ENCODE measurements at regions not wholly inside any gene's neighbourhood (a gene's known extent, or its start where the extent isn't known, plus 50 kb on each side); places are given as distances from the start of the nearest gene placed in this dataset.
"Not testable (repeated sequence)": the region's sequence is repeated elsewhere in the genome, so short reads cannot be mapped to it uniquely, and the experiment has no call there.

DNA sequence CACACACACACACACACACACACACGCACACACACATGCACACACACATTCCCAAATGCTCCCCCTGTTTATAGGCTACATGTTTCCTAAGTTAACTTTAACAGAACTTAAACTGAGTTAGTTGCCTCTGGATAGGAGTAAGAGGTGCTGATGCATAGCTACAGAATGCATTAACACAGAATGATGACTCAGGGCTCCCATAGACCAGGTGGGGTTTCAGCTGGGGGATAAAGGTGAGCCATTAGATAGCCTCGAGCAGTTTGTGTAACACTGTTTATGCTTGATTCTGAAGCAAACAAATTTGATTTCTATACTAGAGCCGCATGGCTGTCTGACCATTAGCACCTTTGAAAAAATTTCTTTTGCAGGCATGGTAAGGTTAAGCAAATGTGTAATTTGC lies 741.0 kb downstream of the PLCL1 start:
- no peaks in the 10 kb centered on the region for H3K27me3 Mint-ChIP-seq
- H3K4me1 Mint-ChIP-seq, result no peaks in the 10 kb centered on the region
- no peak overlapping the region for H3K4me3 Mint-ChIP-seq
- no peak overlapping the region for H3K27ac Mint-ChIP-seq
- DNase-seq (no peak), ATAC-seq (no peak)
- H3K9me3 Mint-ChIP-seq, result no peaks in the 10 kb centered on the region
- no peaks in the 10 kb centered on the region for H3K36me3 Mint-ChIP-seq (ENCODE audit: low read depth)

DNA sequence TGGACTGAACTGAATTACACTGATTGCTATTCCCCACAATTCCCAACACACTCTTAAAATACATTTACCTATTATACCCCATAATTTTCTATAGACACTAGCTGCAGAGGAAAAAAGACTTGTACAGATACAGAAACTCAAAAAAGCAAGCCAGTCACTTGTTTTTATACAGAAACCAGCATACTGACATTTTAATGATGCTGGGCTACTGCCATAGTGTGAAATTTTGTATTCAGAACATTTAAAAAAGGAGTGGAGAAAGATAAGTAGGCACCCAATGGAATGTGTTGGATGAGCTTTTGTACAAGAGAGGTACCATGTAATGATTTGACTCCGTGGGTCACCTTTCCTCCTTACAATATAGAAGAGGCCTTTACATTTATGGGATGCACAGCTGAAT lies 740.1 kb downstream of the PLCL1 start:
- H3K9me3 Mint-ChIP-seq, result no peaks in the 10 kb centered on the region
- H3K27ac Mint-ChIP-seq, result no peak overlapping the region
- H3K4me1 Mint-ChIP-seq, result no peaks in the 10 kb centered on the region
- H3K36me3 Mint-ChIP-seq (ENCODE audit: low read depth), result no peaks in the 10 kb centered on the region
- no peak for DNase-seq
- no peaks in the 10 kb centered on the region for H3K27me3 Mint-ChIP-seq
- ATAC-seq, result no peak
- no peak overlapping the region for H3K4me3 Mint-ChIP-seq

DNA sequence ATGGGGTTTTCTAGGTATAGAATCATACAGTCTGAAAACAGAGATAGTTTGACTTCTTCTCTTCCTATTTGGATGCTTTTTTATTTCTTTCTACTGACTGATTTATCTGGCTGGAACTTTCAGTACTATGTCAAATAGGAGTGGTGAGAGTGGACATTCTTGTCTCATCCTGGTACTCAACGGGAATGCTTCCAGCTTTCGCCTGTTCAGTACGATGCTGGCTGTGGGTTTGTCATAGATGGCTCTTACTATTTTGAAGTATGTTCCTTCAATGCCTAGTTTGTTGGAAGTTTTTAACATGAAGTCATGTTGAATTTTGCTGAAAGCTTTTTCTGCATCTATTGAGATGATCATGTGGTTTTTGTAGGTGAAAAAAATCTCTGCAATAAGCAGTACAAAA lies 730.4 kb downstream of the PLCL1 start:
- no peak for ATAC-seq
- Mint-ChIP-seq H3K27ac (no peak overlapping the region), H3K4me1 (no peaks in the 10 kb centered on the region)

DNA sequence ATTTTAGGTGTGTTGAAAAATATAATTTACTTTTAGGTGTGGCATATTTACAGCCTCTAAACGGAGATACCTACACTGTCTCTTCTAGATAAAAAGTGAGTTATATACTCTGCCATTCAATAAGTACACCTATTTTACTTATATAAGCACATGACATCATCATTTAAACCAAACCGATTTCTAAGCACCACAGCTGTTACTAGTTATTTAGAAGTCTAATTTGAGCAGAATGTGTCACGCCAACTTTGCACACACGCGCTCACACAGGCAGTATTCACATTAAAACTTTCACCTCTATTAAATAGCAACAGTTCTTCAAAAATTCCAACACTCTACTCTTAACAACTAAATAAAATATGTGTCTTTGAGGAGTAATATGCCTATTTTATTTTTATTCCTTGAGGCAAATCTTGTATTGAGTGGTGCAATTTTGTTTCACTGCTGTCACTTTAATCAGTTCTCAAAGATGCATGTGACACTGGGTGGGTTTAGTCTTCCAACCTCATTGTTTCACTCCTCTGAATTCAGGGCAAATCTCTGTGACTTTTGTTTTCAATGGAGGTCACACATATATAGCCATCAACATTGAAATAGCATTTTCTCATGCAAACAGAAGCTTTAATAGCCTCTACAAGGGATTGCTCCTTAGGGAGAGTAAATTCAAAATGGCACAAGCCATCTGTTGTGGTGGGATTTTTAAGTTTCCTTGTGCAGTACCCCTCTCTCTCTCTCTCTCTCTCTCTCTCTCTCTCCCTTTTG lies 721.0 kb downstream of the PLCL1 start:
- Mint-ChIP-seq H3K4me1 (no peaks in the 10 kb centered on the region), H3K4me3 (no peak overlapping the region), H3K27me3 (peaks cover 4% of the 10 kb centered on the region), H3K27ac (no peak overlapping the region), H3K9me3 (no peaks in the 10 kb centered on the region), H3K36me3 (ENCODE audit: low read depth) (no peaks in the 10 kb centered on the region)
- DNase-seq (no peak), ATAC-seq (no peak)

More for the DNA sequence above, 730.4 kb downstream of the PLCL1 start:
- no peaks in the 10 kb centered on the region for H3K27me3 Mint-ChIP-seq
- H3K36me3 Mint-ChIP-seq (ENCODE audit: low read depth), result no peaks in the 10 kb centered on the region
- no peak overlapping the region for H3K4me3 Mint-ChIP-seq
- no peak for DNase-seq
- H3K9me3 Mint-ChIP-seq, result no peaks in the 10 kb centered on the region

DNA sequence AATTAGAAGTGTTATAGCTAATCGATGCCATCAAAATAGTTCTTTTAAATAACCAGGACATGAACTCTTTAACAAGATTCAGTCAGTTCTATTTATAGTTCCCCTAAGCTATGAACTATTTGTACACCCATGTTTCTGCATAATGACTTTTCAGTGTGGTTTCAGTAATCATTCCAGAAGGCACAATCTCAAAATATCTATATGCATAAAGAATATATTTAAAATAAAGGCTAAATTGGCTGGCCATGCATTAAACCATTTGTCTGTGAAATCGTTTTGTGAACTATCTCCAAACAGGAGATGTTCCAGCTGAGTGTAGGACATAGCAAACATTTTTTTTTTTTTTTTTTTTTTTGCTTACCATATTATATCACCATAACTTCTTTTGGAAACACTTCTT lies 719.3 kb downstream of the PLCL1 start:
- Mint-ChIP-seq H3K27me3 (peaks cover 4% of the 10 kb centered on the region), H3K9me3 (no peaks in the 10 kb centered on the region), H3K36me3 (ENCODE audit: low read depth) (no peaks in the 10 kb centered on the region), H3K27ac (no peak overlapping the region), H3K4me3 (no peak overlapping the region), H3K4me1 (no peaks in the 10 kb centered on the region)
- no peak for ATAC-seq
- no peak for DNase-seq

DNA sequence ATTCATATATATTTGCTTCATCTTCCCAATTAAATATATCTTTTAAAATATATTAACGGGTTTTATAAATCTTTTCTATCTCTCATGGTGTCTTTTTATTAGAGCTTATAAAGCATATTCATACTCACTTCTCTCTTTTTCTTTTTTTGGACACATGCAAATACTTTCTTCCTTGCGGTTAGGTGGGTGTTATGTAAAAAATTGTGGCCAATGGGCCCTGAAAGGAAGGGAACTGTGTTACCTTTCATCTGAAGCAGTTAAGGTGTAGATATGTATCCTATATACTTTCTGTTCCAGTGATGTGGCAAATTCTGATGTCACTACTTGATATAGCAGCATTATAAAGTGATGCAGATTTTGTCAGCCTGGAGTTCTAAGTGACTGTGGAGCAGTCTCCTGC lies 714.5 kb downstream of the PLCL1 start:
- H3K4me3 Mint-ChIP-seq, result no peak overlapping the region
- no peaks in the 10 kb centered on the region for H3K36me3 Mint-ChIP-seq (ENCODE audit: low read depth)

DNA sequence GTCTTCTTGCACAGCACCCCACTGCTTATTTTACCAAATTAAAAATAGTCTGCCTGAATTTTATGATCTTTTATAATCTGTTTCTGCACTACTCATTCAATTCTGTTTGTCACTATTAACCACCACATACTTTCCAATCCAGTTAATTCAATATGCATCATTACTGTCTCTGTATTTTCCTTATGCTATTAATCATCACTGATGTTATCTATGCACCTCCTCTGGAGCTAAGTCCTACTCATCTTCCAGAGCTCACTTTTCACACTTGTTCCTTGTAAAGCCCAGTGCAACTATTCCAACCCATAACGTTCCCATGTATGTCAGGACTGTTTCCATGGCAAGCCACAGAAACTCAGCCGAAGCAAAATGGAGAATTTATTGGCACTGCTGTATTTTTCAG lies 713.6 kb downstream of the PLCL1 start:
- Mint-ChIP-seq H3K27me3 (no peaks in the 10 kb centered on the region), H3K27ac (no peak overlapping the region), H3K36me3 (ENCODE audit: low read depth) (no peaks in the 10 kb centered on the region), H3K4me1 (no peaks in the 10 kb centered on the region), H3K9me3 (peaks cover 3% of the 10 kb centered on the region), H3K4me3 (no peak overlapping the region)
- no peak for DNase-seq
- ATAC-seq, result no peak

More for the DNA sequence above, 714.5 kb downstream of the PLCL1 start:
- Mint-ChIP-seq H3K27me3 (no peaks in the 10 kb centered on the region), H3K27ac (no peak overlapping the region), H3K9me3 (peaks cover 3% of the 10 kb centered on the region), H3K4me1 (no peaks in the 10 kb centered on the region)
- no peak for DNase-seq
- ATAC-seq, result no peak

DNA sequence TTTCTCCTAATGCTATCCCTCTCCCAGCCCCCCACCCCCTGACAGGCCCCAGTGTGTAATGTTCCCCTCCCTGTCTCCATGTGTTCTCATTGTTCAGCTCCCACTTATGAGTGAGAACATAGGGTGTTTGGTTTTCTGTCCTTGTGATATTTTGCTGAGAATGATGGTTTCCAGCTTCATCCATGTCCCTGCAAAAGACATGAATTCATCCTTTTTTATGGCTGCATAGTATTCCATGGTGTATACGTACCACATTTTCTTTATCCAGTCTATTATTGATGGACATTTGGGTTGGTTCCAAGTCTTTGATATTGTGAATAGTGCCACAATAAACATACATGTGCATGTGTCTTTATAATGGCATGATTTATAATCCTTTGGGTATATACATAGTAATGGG lies 704.2 kb downstream of the PLCL1 start:
- not testable (repeated sequence) for ATAC-seq; H3K4me1 Mint-ChIP-seq; H3K27ac Mint-ChIP-seq; H3K27me3 Mint-ChIP-seq; H3K4me3 Mint-ChIP-seq; H3K36me3 Mint-ChIP-seq (ENCODE audit: low read depth); DNase-seq; H3K9me3 Mint-ChIP-seq

DNA sequence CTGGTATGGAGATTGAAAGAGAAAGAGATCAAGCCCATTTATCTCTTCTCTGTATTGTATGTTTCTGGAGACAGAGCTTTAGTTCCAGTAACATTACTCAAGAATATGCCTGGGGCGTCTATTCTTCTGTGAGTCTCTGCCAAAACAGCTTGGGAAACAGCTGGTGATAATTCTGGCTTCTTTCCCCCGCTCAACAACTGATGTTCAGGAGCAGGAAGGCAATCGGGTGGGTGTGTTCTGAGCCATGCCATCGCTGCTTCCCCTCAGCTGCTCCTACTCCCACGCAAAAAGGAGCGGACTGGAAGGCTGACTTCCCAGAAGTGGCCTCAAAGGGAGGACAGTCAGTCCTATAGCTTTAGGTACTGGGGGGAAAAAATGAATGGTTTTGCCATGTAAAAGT lies 695.1 kb downstream of the PLCL1 start:
- DNase-seq (no peak), ATAC-seq (no peak)
- H3K36me3 Mint-ChIP-seq (ENCODE audit: low read depth), result no peaks in the 10 kb centered on the region
- no peak overlapping the region for H3K4me3 Mint-ChIP-seq
- peaks cover 3% of the 10 kb centered on the region for H3K9me3 Mint-ChIP-seq
- H3K27me3 Mint-ChIP-seq, result peaks cover 4% of the 10 kb centered on the region
- H3K27ac Mint-ChIP-seq, result no peak overlapping the region
- no peaks in the 10 kb centered on the region for H3K4me1 Mint-ChIP-seq

DNA sequence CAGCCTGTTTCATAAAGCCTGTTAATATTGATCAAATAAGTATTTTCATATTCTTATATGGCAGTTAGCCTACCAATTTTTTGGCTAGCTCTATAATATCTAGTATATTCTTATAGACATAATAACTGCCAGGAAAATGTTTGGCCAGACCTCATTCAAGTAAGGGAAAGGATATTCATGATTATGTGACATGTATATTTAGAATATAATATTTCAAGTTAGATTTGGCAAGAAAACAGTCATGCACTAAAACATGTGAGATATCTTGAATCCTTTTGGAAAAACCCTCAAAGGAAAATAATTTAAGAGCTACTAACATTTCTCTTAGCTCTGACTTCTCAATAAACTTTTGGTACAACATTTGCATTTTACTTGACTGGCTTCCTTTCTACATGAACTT lies 694.1 kb downstream of the PLCL1 start:
- no peak for DNase-seq
- Mint-ChIP-seq H3K27me3 (peaks cover 4% of the 10 kb centered on the region), H3K4me1 (no peaks in the 10 kb centered on the region), H3K27ac (no peak overlapping the region), H3K36me3 (ENCODE audit: low read depth) (no peaks in the 10 kb centered on the region), H3K4me3 (no peak overlapping the region), H3K9me3 (peaks cover 3% of the 10 kb centered on the region)
- no peak for ATAC-seq

DNA sequence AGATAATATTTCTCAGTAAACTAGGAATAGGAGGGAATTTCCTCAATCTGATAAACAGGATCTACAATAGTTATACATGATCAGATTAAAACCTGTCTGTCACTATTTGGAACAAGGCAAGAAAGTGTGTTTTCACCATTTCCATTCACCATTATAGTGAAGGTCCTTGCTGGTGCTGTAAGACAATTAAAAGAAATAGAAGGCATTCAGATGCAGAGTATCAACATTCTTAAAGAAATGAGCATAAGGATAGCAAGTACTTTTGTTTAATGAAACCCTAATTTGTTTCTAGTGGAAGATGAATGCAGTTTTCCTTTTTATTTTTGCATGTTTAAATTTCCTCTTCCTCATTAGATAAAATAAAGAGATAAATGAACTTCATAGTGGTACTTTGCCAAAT lies 693.7 kb downstream of the PLCL1 start:
- ATAC-seq, result no peak
- Mint-ChIP-seq H3K36me3 (ENCODE audit: low read depth) (no peaks in the 10 kb centered on the region), H3K27ac (no peak overlapping the region), H3K4me3 (no peak overlapping the region), H3K4me1 (no peaks in the 10 kb centered on the region), H3K9me3 (peaks cover 3% of the 10 kb centered on the region), H3K27me3 (peaks cover 4% of the 10 kb centered on the region)
- no peak for DNase-seq

DNA sequence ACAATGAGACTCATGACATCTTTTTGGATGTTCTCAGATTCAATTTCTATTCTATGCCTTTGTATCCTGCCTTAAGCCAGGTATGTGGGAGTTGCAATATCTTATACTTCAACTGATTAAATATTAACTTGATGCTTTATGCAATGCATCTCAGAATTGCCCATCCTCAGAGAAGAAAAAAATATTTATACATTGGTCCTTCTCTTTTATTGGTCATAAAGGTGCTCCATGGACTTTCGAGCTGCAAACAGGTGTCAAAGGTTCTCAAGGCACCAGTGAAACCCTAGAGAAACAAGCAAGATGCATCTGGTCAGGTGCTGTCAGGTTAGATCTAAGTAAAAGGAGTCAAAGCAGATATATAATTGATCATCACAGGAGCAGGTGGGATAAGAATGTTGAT lies 690.5 kb downstream of the PLCL1 start:
- no peak for ATAC-seq
- no peaks in the 10 kb centered on the region for H3K9me3 Mint-ChIP-seq
- DNase-seq, result no peak
- no peak overlapping the region for H3K4me3 Mint-ChIP-seq
- no peaks in the 10 kb centered on the region for H3K4me1 Mint-ChIP-seq
- H3K27ac Mint-ChIP-seq, result no peak overlapping the region
- no peaks in the 10 kb centered on the region for H3K36me3 Mint-ChIP-seq (ENCODE audit: low read depth)
- H3K27me3 Mint-ChIP-seq, result peaks cover 2% of the 10 kb centered on the region

DNA sequence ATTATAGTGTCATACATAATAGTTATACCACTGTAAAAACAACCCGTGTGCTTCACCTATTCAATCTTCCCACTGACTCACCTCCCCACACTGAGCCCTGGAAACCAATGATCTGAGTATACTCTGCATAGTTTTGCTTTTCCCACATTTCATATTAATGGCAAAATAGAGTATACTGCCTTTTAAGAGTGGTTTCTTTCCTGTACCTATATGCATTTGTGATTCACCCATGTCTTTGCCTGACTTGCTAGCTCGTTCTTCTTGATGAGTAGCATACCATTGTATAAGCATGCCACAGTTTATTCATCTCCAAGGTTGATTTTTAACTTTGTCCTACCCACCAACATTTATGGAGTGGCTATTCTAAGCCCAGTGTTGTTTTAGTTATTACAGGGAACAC lies 686.4 kb downstream of the PLCL1 start:
- H3K36me3 Mint-ChIP-seq (ENCODE audit: low read depth), result no peaks in the 10 kb centered on the region
- H3K27me3 Mint-ChIP-seq, result peaks cover 2% of the 10 kb centered on the region
- DNase-seq, result no peak
- peak; percentile 49 for ATAC-seq
- no peak overlapping the region for H3K4me3 Mint-ChIP-seq
- no peaks in the 10 kb centered on the region for H3K9me3 Mint-ChIP-seq
- H3K27ac Mint-ChIP-seq, result no peak overlapping the region
- H3K4me1 Mint-ChIP-seq, result no peaks in the 10 kb centered on the region

DNA sequence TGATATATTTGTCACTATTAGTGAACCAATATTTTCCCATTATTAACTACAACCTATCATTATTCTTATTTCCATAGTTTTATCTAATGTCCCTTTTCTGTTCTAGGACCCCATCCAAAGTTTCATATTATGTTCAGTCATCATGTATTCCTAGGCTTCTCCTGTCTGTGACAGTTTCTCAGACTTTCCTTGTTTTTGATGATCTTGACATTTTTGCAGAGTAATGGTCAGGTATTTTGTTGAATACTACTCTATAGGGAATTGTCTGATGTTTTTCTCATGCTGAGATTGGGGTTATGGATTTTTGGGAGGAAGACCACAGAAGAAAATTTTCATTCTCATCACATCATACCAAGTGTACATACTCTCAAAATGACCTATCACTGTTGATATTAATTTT lies 684.6 kb downstream of the PLCL1 start:
- ATAC-seq, result no peak

DNA sequence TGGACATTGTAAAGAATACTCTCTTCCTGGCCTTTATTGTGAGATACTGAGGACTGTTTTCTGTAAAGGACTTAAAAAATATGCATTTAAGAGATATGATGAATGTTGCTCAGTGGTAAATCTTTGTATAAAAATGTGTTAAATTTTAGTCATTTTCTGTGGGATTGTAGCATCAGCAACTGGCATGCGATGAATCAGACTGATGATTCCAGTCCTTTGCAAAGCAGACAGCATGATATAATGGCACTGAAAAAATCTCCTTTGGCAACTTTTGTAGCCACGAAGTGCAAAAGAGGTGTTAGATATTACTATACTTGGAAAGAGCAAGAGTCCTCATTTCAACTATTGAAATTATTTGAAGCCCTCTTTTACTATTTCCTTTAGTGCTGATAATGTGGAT lies 678.7 kb downstream of the PLCL1 start:
- H3K4me1 Mint-ChIP-seq, result no peaks in the 10 kb centered on the region
- H3K27ac Mint-ChIP-seq, result no peak overlapping the region
- no peak for ATAC-seq
- H3K36me3 Mint-ChIP-seq (ENCODE audit: low read depth), result no peaks in the 10 kb centered on the region
- H3K27me3 Mint-ChIP-seq, result peaks cover 2% of the 10 kb centered on the region
- no peaks in the 10 kb centered on the region for H3K9me3 Mint-ChIP-seq
- H3K4me3 Mint-ChIP-seq, result no peak overlapping the region
- no peak for DNase-seq

More for the DNA sequence above, 684.6 kb downstream of the PLCL1 start:
- no peak for DNase-seq
- H3K4me1 Mint-ChIP-seq, result no peaks in the 10 kb centered on the region
- peaks cover 2% of the 10 kb centered on the region for H3K27me3 Mint-ChIP-seq
- H3K27ac Mint-ChIP-seq, result no peak overlapping the region
- H3K9me3 Mint-ChIP-seq, result no peaks in the 10 kb centered on the region
- H3K4me3 Mint-ChIP-seq, result no peak overlapping the region
- no peaks in the 10 kb centered on the region for H3K36me3 Mint-ChIP-seq (ENCODE audit: low read depth)

DNA sequence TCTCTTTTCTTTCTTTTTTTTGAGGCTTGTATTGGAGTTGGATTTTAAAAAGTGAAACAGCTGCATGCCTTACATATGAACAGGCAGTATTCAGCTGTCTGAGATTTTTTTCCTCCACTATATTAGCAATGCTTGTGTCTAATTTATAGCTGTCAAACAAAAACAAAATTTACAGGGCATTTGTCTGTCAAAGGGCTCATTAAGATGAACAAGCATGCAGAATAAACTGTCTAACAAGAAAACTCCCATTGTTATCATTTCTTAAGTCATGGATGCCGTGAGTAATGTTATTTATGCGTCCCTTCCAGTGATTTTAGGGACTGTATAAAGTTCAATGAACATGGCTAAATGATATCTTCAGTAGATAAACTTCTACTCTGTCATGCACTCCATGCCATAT lies 674.7 kb downstream of the PLCL1 start:
- no peak overlapping the region for H3K4me3 Mint-ChIP-seq
- H3K36me3 Mint-ChIP-seq (ENCODE audit: low read depth), result no peaks in the 10 kb centered on the region
- H3K4me1 Mint-ChIP-seq, result no peaks in the 10 kb centered on the region
- DNase-seq (no peak), ATAC-seq (no peak)
- H3K9me3 Mint-ChIP-seq, result no peaks in the 10 kb centered on the region
- no peak overlapping the region for H3K27ac Mint-ChIP-seq
- H3K27me3 Mint-ChIP-seq, result peaks cover 6% of the 10 kb centered on the region
